H1 (cell line): ENCODE measurements at regions not wholly inside any gene's neighbourhood (a gene's known extent, or its start where the extent isn't known, plus 50 kb on each side); places are given as distances from the start of the nearest gene placed in this dataset.

Source experiments
- BCL11A ChIP-seq, 2 experiments: IDR thresholded peaks; one replicate each; pipeline ENCODE4 v1.6.1; 2011; ENCODE audit warnings: low read depth in 2 of 2, low read length in 2 of 2, mild to moderate bottlenecking in 2 of 2
- CHD1 ChIP-seq: IDR thresholded peaks from 2 replicates; pipeline ENCODE4 v1.6.1; 2012; ENCODE audit warnings: low read depth, low read length, improper control_type of control experiment
- CHD7 ChIP-seq: fragments of 300-600 bp; sonication (generic); IDR thresholded peaks from 2 replicates; pipeline ENCODE4 v1.7.1; 2012; ENCODE audit warnings: low read length, moderate library complexity, mild to moderate bottlenecking, inconsistent platforms; ENCODE audit not compliant: insufficient replicate concordance
- HDAC6 ChIP-seq: IDR thresholded peaks from one replicate; pipeline ENCODE4 v1.7.1; 2012; ENCODE audit warnings: low read depth, mild to moderate bottlenecking, inconsistent platforms, low read length, moderate library complexity
- KDM1A ChIP-seq: fragments of 200-600, 300-600 bp; sonication (generic); IDR thresholded peaks from 2 replicates; pipeline ENCODE4 v1.7.1; 2016; ENCODE audit warnings: mild to moderate bottlenecking, low read length, borderline replicate concordance

GRCh38 chr7:98046816-98047215 is 56.8 kb upstream of the OCM2 start (continued):
- TF ChIP-seq CHD7, result no peak
- no peak for TF ChIP-seq KDM1A
- TF ChIP-seq HDAC6, result no peak
- no peak for TF ChIP-seq CHD1
- TF ChIP-seq BCL11A (IDR thresholded peaks at IDR 0.05; ENCODE audit: low read depth in 2 of 2, low read length in 2 of 2), result no peak
